BLaER1 (cell line): ENCODE measurements at regions not wholly inside any gene's neighbourhood (a gene's known extent, or its start where the extent isn't known, plus 50 kb on each side); places are given as distances from the start of the nearest gene placed in this dataset.

ENCODE experiments used
- H3K27ac ChIP-seq: shearing (Covaris generic); formaldehyde crosslinking; 2 replicates; pipeline ENCODE4 v1.8.1; 2022
- H3K27me3 ChIP-seq: shearing (Covaris generic); formaldehyde crosslinking; 2 replicates; pipeline ENCODE4 v1.8.1; 2022
- H3K36me3 ChIP-seq: shearing (Covaris generic); formaldehyde crosslinking; 2 replicates; pipeline ENCODE4 v1.8.1; 2022
- H3K4me1 ChIP-seq: shearing (Covaris generic); formaldehyde crosslinking; 2 replicates; pipeline ENCODE4 v1.8.1; 2022
- H3K4me2 ChIP-seq: shearing (Covaris generic); formaldehyde crosslinking; 2 replicates; pipeline ENCODE4 v1.8.1; 2022
- H3K4me3 ChIP-seq: shearing (Covaris generic); formaldehyde crosslinking; 2 replicates; pipeline ENCODE4 v1.8.1; 2022
- H3K9ac ChIP-seq: shearing (Covaris generic); formaldehyde crosslinking; 2 replicates; pipeline ENCODE4 v1.8.1; 2022
- H3K9me3 ChIP-seq: shearing (Covaris generic); formaldehyde crosslinking; 2 replicates; pipeline ENCODE4 v1.8.1; 2022
- H4K20me1 ChIP-seq: shearing (Covaris generic); formaldehyde crosslinking; 2 replicates; pipeline ENCODE4 v1.8.1; 2022
- Cebpa-rat ChIP-seq: shearing (Covaris generic); IDR thresholded peaks from 2 replicates; pipeline ENCODE4 v1.8.1; 2022

DNA sequence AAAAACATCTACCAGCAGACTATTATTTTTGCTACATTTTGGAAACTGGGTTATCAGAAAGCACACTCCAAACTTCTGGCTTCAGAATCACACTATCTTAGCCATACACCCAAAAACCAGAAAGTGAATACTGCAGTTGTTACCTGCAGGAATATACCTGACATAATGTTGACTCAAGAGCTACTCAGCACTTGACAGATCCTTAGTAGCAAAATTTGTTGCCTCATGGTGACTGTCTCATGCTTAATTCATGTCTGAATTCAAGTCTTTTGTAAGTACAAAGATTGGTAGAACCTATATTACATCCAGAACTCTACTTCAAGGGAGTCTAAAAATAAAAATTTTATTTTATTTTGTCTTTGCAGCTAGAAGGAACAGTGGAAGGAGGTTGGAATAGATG lies 140.2 kb upstream of the GYPA start:
- no peak overlapping the region for H3K9ac ChIP-seq
- no peaks in the 10 kb centered on the region for H3K9me3 ChIP-seq
- H3K4me1 ChIP-seq, result no peaks in the 10 kb centered on the region
- no peak overlapping the region for H3K4me2 ChIP-seq
- H3K4me3 ChIP-seq, result no peak overlapping the region
- H3K27ac ChIP-seq, result no peak overlapping the region
- no peak for TF ChIP-seq Cebpa-rat
- H3K36me3 ChIP-seq, result no peaks in the 10 kb centered on the region
- no peaks in the 10 kb centered on the region for H3K27me3 ChIP-seq
- no peaks in the 10 kb centered on the region for H4K20me1 ChIP-seq

DNA sequence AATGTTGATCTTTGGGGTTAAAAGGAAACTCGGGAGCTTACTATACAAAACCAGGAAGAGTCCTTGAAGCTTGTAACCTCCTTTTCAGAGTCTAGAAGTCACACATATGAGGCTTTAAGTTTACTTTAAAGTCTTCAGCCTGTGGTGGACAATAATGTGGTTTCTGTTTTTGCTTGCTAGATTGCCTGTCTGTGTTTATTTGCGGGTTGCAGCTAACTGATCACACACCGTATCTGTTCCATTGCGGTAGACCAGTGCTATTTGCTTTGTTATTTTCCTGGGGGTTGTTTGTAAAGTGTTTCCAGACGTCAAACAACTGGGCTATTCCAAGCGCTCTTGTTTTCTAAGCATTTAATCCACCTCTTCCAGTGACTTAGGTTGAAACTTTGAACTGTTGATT lies 143.0 kb upstream of the GYPA start:
- Histone ChIP-seq H3K4me2 (peak overlapping the region; percentile 9; the same call in 1 of the 2 replicates), H3K9ac (no peak overlapping the region)

DNA sequence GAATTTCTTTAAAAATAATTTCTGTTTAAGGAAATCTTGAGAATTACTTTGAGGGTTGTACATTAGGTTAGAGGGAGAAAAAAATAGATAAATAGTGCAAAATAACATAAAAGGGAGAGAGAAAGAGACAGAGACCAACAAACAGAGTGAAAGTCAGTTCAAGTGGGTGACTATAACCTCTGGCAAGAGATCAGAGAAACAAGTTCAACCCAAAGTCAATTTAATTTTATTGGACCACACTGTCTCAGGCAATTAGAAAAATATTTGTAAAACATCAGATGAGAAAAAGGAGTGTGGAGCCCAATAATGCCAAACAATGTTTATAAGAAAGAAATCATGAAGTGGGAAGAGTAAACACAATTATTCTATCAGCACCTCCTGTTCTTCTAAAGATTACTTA lies 143.5 kb upstream of the GYPA start:
- Histone ChIP-seq H3K9ac (no peak overlapping the region), H3K27me3 (no peaks in the 10 kb centered on the region), H4K20me1 (no peaks in the 10 kb centered on the region), H3K4me2 (no peak overlapping the region), H3K4me1 (no peaks in the 10 kb centered on the region), H3K9me3 (no peaks in the 10 kb centered on the region), H3K4me3 (no peak overlapping the region), H3K27ac (no peak overlapping the region), H3K36me3 (no peaks in the 10 kb centered on the region)
- TF ChIP-seq Cebpa-rat, result no peak

More for the DNA sequence above, 143.0 kb upstream of the GYPA start:
- Histone ChIP-seq H3K4me3 (no peak overlapping the region), H3K9me3 (no peaks in the 10 kb centered on the region), H3K27ac (no peak overlapping the region), H3K4me1 (no peaks in the 10 kb centered on the region), H3K36me3 (no peaks in the 10 kb centered on the region), H3K27me3 (no peaks in the 10 kb centered on the region), H4K20me1 (no peaks in the 10 kb centered on the region)
- no peak for TF ChIP-seq Cebpa-rat

DNA sequence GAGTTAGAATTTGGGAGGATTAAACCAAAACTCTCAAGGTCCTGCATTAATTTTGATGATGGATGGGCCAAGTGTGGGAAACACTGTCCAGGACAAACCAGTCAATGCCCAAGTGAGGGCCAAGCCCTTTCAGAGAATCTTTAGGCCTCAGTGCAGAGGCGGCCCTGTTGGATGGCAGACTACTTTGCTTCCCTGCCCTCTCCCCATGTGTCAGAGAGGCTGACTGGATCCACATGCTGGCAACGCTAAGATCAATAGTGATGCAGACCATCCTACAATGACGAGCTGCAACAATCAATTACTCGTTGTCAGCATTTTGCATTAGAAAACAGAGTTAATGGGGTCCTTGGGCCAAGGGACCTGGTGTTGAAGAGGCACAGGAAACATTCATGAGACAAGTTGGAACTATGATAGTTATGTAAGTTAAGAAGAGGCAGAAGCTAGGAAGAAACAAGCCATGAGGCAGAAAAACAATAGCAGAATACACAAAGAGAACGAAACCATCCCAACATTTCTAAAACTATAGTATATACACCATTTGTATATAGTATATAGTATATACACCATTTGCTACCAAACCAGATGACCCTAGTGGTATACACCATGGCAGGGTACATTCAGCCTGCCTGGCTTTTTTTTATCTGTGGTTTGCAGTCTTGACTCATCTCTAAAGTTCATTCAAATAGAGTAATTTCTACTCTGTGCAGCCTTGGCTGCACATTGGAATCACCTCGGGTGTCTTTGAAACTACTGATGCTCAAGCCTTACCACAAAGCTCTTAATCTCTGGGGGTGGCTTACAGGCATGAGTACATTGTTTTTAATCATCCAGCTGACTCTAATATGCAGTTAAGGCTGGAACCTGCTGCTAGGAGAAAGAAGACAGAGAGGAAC lies 147.7 kb upstream of the GYPA start:
- H3K9ac ChIP-seq, result no peak overlapping the region
- H3K4me3 ChIP-seq, result no peak overlapping the region
- H3K36me3 ChIP-seq, result no peaks in the 10 kb centered on the region
- no peaks in the 10 kb centered on the region for H4K20me1 ChIP-seq
- no peak overlapping the region for H3K27ac ChIP-seq
- H3K4me1 ChIP-seq, result no peaks in the 10 kb centered on the region
- no peaks in the 10 kb centered on the region for H3K9me3 ChIP-seq
- no peak overlapping the region for H3K4me2 ChIP-seq
- no peaks in the 10 kb centered on the region for H3K27me3 ChIP-seq
- TF ChIP-seq Cebpa-rat, result no peak

DNA sequence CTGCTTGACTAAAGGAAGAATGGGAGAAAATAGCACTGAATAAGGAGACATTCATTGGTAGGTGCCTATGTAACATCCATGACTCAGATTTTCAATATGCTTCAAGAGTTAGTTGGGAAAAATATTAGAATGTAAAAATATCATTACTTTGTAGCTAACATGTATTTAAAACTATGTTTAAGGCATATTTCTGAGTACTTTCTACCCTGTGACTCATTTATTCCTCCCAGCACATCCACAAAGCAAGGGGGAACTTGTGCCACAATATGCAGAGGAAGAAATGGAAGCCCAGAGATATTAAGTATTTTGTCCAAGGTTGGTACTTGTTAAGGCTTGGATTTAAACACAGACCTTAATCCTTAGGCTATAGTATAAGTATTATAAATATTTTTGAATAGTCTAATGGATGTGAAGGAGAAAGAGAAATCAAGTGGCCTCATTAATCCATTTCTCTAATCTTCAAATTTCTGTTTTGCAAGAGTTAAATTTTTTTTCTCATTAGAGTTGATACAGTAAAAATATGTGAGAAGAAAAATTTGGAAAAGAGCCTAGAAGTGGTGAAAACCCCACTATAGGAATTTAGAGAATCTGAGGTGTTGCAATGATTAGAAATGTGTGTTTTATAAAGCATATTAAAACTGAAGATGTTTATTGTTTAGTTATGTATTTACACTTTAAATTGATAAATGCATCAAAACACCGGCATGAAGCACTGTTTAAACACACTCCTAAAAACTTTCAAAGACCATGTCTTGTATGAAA lies 149.3 kb upstream of the GYPA start:
- H4K20me1 ChIP-seq, result no peaks in the 10 kb centered on the region
- H3K9ac ChIP-seq, result no peak overlapping the region
- H3K4me1 ChIP-seq, result no peaks in the 10 kb centered on the region
- H3K4me2 ChIP-seq, result no peak overlapping the region
- no peak overlapping the region for H3K27ac ChIP-seq
- no peaks in the 10 kb centered on the region for H3K27me3 ChIP-seq
- no peaks in the 10 kb centered on the region for H3K36me3 ChIP-seq
- no peaks in the 10 kb centered on the region for H3K9me3 ChIP-seq
- no peak overlapping the region for H3K4me3 ChIP-seq
- TF ChIP-seq Cebpa-rat, result no peak

DNA sequence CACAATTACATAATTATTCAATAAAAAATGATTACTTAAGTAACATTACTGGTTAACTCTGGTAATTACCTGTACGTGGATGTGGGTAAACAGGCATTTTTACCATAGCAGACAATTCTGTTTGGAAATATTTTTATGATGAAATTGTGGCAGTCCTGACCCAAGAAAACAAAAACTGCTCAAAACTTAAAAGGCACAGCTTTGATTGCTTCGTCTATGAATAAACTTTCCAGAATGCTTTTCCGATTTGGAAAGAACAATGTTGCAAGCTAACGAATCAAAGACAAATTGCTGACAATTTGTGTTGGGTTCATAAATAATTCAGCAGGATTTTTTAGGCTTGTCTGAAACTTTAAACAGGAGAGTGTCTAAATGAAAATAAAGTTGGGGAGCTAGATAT lies 150.6 kb upstream of the GYPA start:
- H3K9me3 ChIP-seq, result no peaks in the 10 kb centered on the region
- no peaks in the 10 kb centered on the region for H4K20me1 ChIP-seq
- H3K36me3 ChIP-seq, result no peaks in the 10 kb centered on the region
- TF ChIP-seq Cebpa-rat, result no peak
- no peak overlapping the region for H3K4me2 ChIP-seq
- no peak overlapping the region for H3K4me3 ChIP-seq
- H3K4me1 ChIP-seq, result no peaks in the 10 kb centered on the region
- H3K9ac ChIP-seq, result no peak overlapping the region
- H3K27me3 ChIP-seq, result no peaks in the 10 kb centered on the region
- H3K27ac ChIP-seq, result no peak overlapping the region

DNA sequence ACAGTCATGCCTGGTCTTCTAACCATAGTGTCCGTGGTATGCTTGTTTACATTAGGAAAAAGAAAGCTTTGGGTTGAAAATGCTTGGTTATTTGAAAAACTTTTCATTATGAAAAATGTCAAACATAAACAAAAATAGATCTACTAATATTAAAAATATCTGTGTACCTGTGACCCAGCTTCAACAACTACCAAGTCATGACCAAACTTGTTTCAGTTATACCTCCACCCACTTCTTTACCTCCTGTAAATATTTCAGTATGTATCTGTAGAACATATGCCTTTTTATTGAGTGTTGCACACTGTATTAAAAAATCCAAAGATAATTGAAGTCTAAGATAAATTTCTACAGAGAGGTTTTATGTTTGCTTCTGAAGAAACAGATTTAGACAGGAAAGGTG lies 153.7 kb upstream of the GYPA start:
- Histone ChIP-seq H3K9me3 (no peaks in the 10 kb centered on the region), H3K27ac (no peak overlapping the region), H3K9ac (no peak overlapping the region), H3K36me3 (no peaks in the 10 kb centered on the region), H3K4me3 (no peak overlapping the region), H3K4me1 (no peaks in the 10 kb centered on the region), H4K20me1 (no peaks in the 10 kb centered on the region), H3K4me2 (no peak overlapping the region), H3K27me3 (no peaks in the 10 kb centered on the region)
- TF ChIP-seq Cebpa-rat, result no peak

DNA sequence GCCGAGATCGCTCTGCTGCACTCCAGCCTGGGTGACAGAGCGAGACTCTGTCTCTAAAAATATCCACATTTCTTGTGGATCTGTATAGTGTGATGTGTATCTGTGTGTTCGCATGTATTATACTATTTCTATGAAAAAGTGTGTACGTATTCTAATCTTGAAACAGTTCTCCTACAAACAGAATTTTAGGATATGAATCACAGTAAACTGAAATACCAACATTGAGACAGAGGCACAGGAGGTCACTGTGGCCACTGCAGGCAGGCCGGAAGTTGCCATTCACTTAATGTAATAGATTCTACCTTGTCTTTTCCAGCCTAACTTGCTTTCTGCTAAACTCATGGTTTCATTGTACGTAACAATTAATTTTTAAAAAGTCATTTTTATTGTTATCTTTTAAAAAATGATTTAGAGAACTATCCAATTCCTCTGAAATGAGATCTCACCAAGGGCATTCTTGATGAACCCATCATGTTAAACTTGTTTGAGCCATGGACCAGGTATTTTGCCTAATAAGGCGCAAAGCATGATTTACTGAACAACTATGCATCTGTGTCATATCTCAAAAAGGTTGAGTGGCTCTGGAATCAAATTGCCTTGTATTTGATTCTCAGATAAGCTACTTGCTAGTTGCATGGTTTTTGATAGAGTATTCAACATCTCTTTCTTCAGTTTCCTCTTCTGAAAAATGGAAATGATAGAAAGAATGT lies 154.9 kb upstream of the GYPA start:
- H3K36me3 ChIP-seq, result no peaks in the 10 kb centered on the region
- no peaks in the 10 kb centered on the region for H3K27me3 ChIP-seq
- H3K4me2 ChIP-seq, result no peak overlapping the region
- no peak for TF ChIP-seq Cebpa-rat
- no peak overlapping the region for H3K27ac ChIP-seq
- no peaks in the 10 kb centered on the region for H3K9me3 ChIP-seq
- H3K4me3 ChIP-seq, result no peak overlapping the region
- no peaks in the 10 kb centered on the region for H3K4me1 ChIP-seq
- H4K20me1 ChIP-seq, result no peaks in the 10 kb centered on the region
- no peak overlapping the region for H3K9ac ChIP-seq

DNA sequence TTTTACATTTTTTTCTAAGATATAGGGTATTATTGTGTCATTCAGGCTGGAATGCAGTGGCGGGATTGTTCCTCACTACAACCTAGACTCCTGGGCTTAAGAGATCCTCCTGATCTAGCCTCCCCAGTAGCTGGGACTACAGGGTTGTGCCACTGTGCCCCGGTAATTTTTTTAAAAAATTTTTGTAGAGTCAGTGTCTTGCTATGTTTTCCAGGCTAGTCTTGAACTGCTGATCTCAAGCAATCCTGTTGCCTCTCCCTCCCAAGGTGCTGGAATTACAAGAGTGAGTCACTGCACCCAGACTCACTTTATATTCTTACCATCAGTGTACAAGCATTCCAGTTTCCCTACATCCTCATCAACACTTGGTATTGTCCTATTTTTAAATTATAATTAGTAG lies 156.4 kb upstream of the GYPA start:
- no peak for TF ChIP-seq Cebpa-rat
- Histone ChIP-seq H3K9me3 (no peaks in the 10 kb centered on the region), H3K4me3 (no peak overlapping the region), H4K20me1 (no peaks in the 10 kb centered on the region), H3K4me2 (no peak overlapping the region), H3K27ac (no peak overlapping the region), H3K36me3 (no peaks in the 10 kb centered on the region), H3K4me1 (no peaks in the 10 kb centered on the region), H3K27me3 (no peaks in the 10 kb centered on the region), H3K9ac (no peak overlapping the region)

DNA sequence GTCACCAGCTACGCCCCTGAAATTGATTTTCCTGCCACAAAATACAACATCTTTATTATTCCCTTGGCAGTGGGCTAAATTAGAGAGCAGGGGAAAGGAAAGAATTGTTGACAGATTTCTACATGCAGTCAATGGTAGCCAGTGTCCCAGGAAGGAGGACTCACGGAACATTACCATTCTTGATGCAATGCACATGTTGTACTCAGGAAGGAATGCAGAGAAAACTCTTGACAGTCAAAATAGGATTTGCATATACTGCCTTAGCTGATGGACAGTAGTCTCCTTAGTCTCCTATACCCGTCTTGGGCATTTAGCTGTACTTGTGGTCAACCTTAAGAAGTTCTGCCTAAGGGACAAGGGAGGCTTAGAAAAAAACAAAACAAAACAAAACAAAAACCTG lies 158.0 kb upstream of the GYPA start:
- no peaks in the 10 kb centered on the region for H3K9me3 ChIP-seq
- no peaks in the 10 kb centered on the region for H3K36me3 ChIP-seq
- no peak overlapping the region for H3K9ac ChIP-seq
- no peak overlapping the region for H3K4me2 ChIP-seq
- H3K27ac ChIP-seq, result no peak overlapping the region
- H3K4me1 ChIP-seq, result no peaks in the 10 kb centered on the region
- TF ChIP-seq Cebpa-rat, result no peak
- H4K20me1 ChIP-seq, result no peaks in the 10 kb centered on the region
- H3K27me3 ChIP-seq, result no peaks in the 10 kb centered on the region
- H3K4me3 ChIP-seq, result no peak overlapping the region
